Hepatocyte (in vitro differentiated cells): ENCODE measurements at regions not wholly inside any gene's neighbourhood (a gene's known extent, or its start where the extent isn't known, plus 50 kb on each side); places are given as distances from the start of the nearest gene placed in this dataset.

ENCODE experiments used
- EZH2 ChIP-seq: fragments of 200-600 bp; sonication (generic); IDR thresholded peaks from 2 replicates; pipeline ENCODE4 v1.6.1; 2016; ENCODE audit warnings: antibody characterized with exemption, mild to moderate bottlenecking, borderline replicate concordance
- TF ChIP-seq, protein P1 (sequence below): fragments of 200-600 bp; sonication (generic); IDR thresholded peaks from 2 replicates; pipeline ENCODE4 v1.5.1; 2016; ENCODE audit warnings: antibody characterized with exemption, mild to moderate bottlenecking; ENCODE audit not compliant: poor library complexity

DNA sequence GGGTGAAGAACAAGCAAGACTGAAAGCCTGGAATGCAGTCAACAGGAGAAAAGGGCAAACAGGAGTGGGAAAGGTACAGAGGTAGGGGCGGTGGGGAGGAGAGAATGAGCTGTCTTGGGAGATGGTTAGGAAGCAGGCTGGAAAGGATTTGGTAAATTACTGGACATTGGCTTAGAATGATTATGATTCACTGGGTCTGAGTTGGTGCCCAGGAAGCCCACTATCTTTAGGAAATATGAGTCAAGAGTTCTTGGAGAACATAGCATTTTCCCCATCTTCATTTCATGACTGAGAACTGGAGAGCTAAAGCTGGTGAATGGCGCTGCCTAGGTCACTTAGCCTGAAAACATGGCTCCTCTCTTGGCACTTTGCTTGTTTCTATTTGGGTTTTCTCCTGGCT lies 74.7 kb upstream of the C3orf80 start:
- no peak for TF ChIP-seq EZH2
- TF ChIP-seq, protein P1, sequence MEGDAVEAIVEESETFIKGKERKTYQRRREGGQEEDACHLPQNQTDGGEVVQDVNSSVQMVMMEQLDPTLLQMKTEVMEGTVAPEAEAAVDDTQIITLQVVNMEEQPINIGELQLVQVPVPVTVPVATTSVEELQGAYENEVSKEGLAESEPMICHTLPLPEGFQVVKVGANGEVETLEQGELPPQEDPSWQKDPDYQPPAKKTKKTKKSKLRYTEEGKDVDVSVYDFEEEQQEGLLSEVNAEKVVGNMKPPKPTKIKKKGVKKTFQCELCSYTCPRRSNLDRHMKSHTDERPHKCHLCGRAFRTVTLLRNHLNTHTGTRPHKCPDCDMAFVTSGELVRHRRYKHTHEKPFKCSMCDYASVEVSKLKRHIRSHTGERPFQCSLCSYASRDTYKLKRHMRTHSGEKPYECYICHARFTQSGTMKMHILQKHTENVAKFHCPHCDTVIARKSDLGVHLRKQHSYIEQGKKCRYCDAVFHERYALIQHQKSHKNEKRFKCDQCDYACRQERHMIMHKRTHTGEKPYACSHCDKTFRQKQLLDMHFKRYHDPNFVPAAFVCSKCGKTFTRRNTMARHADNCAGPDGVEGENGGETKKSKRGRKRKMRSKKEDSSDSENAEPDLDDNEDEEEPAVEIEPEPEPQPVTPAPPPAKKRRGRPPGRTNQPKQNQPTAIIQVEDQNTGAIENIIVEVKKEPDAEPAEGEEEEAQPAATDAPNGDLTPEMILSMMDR = no peak
